ENCODE measurements at regions not wholly inside any gene's neighbourhood (a gene's known extent, or its start where the extent isn't known, plus 50 kb on each side); places are given as distances from the start of the nearest gene placed in this dataset.

DNA sequence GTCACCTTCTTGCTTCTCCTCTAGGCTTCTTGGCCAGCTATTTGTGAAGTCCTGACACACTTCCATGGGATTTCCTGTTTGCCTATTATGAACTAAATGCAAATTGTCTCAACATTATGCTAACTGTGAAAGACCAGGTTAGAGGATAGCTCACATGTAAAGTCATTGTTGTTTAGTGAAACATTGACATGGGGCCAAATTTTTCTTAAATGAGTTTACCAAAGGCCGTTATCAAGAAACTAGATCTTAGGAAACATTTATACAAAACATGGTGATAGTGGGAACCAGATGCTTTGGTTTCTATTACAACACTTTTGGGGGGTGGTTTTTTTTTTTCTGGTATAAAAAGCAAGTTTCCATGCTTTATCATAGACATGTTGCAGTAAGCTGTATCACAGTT is 466.8 kb upstream of the FAM241A start:
- TF ChIP-seq, protein P1, sequence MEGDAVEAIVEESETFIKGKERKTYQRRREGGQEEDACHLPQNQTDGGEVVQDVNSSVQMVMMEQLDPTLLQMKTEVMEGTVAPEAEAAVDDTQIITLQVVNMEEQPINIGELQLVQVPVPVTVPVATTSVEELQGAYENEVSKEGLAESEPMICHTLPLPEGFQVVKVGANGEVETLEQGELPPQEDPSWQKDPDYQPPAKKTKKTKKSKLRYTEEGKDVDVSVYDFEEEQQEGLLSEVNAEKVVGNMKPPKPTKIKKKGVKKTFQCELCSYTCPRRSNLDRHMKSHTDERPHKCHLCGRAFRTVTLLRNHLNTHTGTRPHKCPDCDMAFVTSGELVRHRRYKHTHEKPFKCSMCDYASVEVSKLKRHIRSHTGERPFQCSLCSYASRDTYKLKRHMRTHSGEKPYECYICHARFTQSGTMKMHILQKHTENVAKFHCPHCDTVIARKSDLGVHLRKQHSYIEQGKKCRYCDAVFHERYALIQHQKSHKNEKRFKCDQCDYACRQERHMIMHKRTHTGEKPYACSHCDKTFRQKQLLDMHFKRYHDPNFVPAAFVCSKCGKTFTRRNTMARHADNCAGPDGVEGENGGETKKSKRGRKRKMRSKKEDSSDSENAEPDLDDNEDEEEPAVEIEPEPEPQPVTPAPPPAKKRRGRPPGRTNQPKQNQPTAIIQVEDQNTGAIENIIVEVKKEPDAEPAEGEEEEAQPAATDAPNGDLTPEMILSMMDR (IDR thresholded peaks at IDR 0.05; ENCODE audit: extremely low read depth in 1 of 2, insufficient read depth in 1 of 2, low read depth in 1 of 2, low read length in 2 of 2): no peak
- TF ChIP-seq EZH2 (IDR thresholded peaks at IDR 0.05; ENCODE audit: borderline replicate concordance, low read depth, low read length, severe bottlenecking) (no peak), POLR2AphosphoS5 (IDR thresholded peaks at IDR 0.05; ENCODE audit: insufficient read depth, low read depth, low read length) (peak; percentile 45), POLR2A (IDR thresholded peaks at IDR 0.05; ENCODE audit: low read depth, low read length) (no peak), GATA2 (IDR thresholded peaks at IDR 0.05; ENCODE audit: insufficient read depth, insufficient read length, low read depth, low read length) (peak; percentile 84)
- TF ChIP-seq, protein P2, sequence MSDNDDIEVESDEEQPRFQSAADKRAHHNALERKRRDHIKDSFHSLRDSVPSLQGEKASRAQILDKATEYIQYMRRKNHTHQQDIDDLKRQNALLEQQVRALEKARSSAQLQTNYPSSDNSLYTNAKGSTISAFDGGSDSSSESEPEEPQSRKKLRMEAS (IDR thresholded peaks at IDR 0.05; ENCODE audit: insufficient read depth, insufficient read length): no peak

Measured in endothelial cell of umbilical vein (primary cell).